Spleen (tissue), 7 donors: ENCODE measurements at regions not wholly inside any gene's neighbourhood (a gene's known extent, or its start where the extent isn't known, plus 50 kb on each side); places are given as distances from the start of the nearest gene placed in this dataset.

ENCODE experiments used
- POLR2A ChIP-seq, 3 donors: fragments of 450-650 bp; IDR thresholded peaks; one replicate each; pipeline ENCODE4 v1.5.1; 2017; ENCODE audit warnings: antibody characterized with exemption in 3 of 3, mild to moderate bottlenecking in 1 of 3
- TF ChIP-seq, protein P1 (sequence below), 11 experiments: fragments of 200-600 bp in 7 of 11; fragments of 450-650 bp in 4 of 11; sonication (generic) in 4 of 11; IDR thresholded peaks in 8 of 11; conservative IDR thresholded peaks in 3 of 11; 1 replicate in 7 of 11; 2 replicates in 4 of 11; pipeline versions ENCODE4 v1.4.0 to v1.8.0; 2016 to 2021; ENCODE audit warnings: antibody characterized with exemption in 11 of 11, inconsistent platforms in 4 of 11, mild to moderate bottlenecking in 1 of 11
- donor health status: DM: no; HTN: no; CAD: no; lungs with moderate emphysema.
- donor health status: DM: no; HTN: no; CAD: no.
- donor health status: DM: no; HTN: no; CAD: no.

DNA sequence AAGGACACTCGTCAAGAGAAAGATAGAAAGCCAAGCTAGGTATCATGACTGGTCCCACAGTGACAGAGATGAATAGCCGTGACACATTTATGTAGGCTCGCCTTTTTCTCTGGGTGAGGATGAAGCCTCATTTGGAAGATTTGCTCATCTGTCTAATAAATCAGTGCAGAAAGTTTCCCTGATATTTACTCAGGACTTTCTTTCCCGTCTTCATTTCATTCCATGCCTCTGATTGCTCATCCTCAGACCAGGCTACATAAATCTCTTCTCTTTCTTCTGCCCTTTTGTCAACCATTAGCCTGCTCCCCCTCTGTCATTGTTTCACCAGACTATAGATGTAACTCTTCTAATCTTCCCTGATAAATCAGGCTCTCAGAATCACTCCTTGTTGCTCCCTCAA lies 361.8 kb upstream of the MEIS1 start:
- TF ChIP-seq, protein P1, sequence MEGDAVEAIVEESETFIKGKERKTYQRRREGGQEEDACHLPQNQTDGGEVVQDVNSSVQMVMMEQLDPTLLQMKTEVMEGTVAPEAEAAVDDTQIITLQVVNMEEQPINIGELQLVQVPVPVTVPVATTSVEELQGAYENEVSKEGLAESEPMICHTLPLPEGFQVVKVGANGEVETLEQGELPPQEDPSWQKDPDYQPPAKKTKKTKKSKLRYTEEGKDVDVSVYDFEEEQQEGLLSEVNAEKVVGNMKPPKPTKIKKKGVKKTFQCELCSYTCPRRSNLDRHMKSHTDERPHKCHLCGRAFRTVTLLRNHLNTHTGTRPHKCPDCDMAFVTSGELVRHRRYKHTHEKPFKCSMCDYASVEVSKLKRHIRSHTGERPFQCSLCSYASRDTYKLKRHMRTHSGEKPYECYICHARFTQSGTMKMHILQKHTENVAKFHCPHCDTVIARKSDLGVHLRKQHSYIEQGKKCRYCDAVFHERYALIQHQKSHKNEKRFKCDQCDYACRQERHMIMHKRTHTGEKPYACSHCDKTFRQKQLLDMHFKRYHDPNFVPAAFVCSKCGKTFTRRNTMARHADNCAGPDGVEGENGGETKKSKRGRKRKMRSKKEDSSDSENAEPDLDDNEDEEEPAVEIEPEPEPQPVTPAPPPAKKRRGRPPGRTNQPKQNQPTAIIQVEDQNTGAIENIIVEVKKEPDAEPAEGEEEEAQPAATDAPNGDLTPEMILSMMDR (IDR thresholded peaks at IDR 0.05 in 8 of 11, conservative IDR thresholded peaks at IDR 0.05 in 3 of 11): no peak
- TF ChIP-seq POLR2A (IDR thresholded peaks at IDR 0.05): no peak
